ENCODE measurements at regions not wholly inside any gene's neighbourhood (a gene's known extent, or its start where the extent isn't known, plus 50 kb on each side); places are given as distances from the start of the nearest gene placed in this dataset.

DNA sequence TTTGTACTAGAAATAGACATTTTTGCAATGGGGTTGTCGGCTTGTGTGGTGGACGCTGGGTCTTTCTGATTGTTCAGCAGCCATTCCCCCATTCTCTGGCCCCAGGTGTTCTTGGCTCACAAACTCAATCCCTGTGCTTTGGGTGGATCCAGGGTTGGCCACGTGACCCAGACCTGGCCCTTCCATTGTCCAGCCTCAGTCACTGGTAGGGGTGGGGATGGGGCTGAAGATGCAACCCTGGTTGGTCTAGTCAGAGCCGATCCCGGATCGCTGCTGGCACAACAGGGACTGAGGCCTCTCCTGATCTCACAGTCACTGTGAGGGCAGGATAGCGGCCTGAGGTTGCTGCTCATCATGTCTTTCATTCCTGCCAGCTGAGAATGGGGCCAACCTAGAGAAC is 365.3 kb upstream of the SULF2 start:
- in situ Hi-C loops (cut with MboI; ENCODE audit: low sequenced_read_pairs, unreplicated experiment): no loop called here
- TF ChIP-seq, protein P1, sequence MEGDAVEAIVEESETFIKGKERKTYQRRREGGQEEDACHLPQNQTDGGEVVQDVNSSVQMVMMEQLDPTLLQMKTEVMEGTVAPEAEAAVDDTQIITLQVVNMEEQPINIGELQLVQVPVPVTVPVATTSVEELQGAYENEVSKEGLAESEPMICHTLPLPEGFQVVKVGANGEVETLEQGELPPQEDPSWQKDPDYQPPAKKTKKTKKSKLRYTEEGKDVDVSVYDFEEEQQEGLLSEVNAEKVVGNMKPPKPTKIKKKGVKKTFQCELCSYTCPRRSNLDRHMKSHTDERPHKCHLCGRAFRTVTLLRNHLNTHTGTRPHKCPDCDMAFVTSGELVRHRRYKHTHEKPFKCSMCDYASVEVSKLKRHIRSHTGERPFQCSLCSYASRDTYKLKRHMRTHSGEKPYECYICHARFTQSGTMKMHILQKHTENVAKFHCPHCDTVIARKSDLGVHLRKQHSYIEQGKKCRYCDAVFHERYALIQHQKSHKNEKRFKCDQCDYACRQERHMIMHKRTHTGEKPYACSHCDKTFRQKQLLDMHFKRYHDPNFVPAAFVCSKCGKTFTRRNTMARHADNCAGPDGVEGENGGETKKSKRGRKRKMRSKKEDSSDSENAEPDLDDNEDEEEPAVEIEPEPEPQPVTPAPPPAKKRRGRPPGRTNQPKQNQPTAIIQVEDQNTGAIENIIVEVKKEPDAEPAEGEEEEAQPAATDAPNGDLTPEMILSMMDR (IDR thresholded peaks at IDR 0.05; ENCODE audit: borderline replicate concordance, control extremely low read depth, extremely low read depth, insufficient read depth, missing control alignments): no peak
- no peak for DNase-seq (ENCODE audit: low spot score)

GRCh38 chr20:48149902-48150301 is 364.6 kb upstream of the SULF2 start:
- no peak for DNase-seq (ENCODE audit: low spot score)
- in situ Hi-C loops (cut with MboI; ENCODE audit: low sequenced_read_pairs, unreplicated experiment): no loop called here
- TF ChIP-seq, protein P1 (IDR thresholded peaks at IDR 0.05; ENCODE audit: borderline replicate concordance, control extremely low read depth, extremely low read depth, insufficient read depth, missing control alignments): no peak

DNA sequence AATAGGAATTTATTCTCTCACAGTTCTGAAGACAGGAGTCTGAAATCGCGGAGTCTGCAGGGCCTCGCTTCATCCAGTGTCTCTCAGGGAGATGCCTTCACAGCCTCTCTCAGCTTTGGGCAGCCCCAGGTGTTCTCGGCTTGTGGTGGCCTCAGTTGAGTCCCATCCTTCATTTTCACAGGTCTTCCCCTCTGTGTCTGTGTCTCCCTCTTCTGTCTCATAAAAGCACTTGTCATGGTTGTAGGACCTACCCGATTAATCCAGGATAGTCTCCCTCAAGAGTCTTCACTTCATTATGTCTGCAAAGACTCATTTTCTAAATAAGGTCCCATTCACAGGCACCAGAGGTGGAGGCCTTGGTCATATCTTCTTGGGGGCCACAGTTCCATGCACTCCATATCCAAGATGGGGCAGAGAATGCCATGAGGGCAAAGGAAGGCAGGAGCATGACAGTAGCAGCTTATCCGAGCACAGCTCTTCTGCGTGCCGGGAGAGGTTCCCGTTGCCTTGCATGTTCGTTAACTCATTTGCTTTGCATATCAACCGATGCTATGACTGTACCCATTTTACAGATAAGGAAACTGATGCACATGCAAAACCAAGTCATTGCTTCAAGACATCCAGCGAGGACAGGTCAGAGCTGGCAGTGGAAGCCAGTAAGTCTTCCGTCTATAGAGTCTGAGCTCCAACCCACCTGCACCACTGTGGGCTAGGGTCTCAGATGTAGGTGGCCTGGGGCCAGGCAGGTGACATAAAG is 363.8 kb upstream of the SULF2 start:
- peak; percentile 36 for DNase-seq (ENCODE audit: low spot score)

GRCh38 chr20:48148020-48148419 is 362.7 kb upstream of the SULF2 start:
- in situ Hi-C loops (cut with MboI; ENCODE audit: low sequenced_read_pairs, unreplicated experiment): no loop called here
- DNase-seq (ENCODE audit: low spot score): no peak
- TF ChIP-seq, protein P1 (IDR thresholded peaks at IDR 0.05; ENCODE audit: borderline replicate concordance, control extremely low read depth, extremely low read depth, insufficient read depth, missing control alignments): no peak

More for the DNA sequence above, 363.8 kb upstream of the SULF2 start:
- TF ChIP-seq, protein P1 (IDR thresholded peaks at IDR 0.05; ENCODE audit: borderline replicate concordance, control extremely low read depth, extremely low read depth, insufficient read depth, missing control alignments): no peak
- in situ Hi-C loops (cut with MboI; ENCODE audit: low sequenced_read_pairs, unreplicated experiment): no loop called here

GRCh38 chr20:48147311-48147710 is 362.0 kb upstream of the SULF2 start:
- no peak for DNase-seq (ENCODE audit: low spot score)
- TF ChIP-seq, protein P1 (IDR thresholded peaks at IDR 0.05; ENCODE audit: borderline replicate concordance, control extremely low read depth, extremely low read depth, insufficient read depth, missing control alignments): no peak
- in situ Hi-C loops (cut with MboI; ENCODE audit: low sequenced_read_pairs, unreplicated experiment): no loop called here

DNA sequence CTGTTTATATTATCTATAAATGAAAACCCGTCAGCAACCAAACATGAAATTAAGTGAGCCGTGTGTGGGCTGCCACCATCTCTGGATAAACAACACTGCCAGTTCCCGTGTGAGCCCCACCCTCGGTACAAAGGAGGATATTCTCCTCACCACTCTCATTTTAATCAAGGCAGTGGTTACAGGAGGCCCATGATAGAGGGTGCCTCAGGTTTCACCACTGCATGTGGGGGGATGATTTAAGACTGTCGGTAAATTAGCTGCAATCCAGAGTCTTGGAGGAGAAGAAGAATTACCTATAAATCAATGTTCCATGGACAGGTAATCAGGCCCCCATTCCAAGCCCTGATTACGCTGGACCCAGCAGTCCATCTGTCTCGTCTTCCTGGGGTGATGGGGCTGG is 361.6 kb upstream of the SULF2 start:
- DNase-seq (ENCODE audit: low spot score): no peak
- in situ Hi-C loops (cut with MboI; ENCODE audit: low sequenced_read_pairs, unreplicated experiment): no loop called here
- TF ChIP-seq, protein P1 (IDR thresholded peaks at IDR 0.05; ENCODE audit: borderline replicate concordance, control extremely low read depth, extremely low read depth, insufficient read depth, missing control alignments): no peak
